ENCODE measurements at regions not wholly inside any gene's neighbourhood (a gene's known extent, or its start where the extent isn't known, plus 50 kb on each side); places are given as distances from the start of the nearest gene placed in this dataset.
A peak's percentile ranks its signal among the peaks of the same experiment; 100 is the strongest.

DNA sequence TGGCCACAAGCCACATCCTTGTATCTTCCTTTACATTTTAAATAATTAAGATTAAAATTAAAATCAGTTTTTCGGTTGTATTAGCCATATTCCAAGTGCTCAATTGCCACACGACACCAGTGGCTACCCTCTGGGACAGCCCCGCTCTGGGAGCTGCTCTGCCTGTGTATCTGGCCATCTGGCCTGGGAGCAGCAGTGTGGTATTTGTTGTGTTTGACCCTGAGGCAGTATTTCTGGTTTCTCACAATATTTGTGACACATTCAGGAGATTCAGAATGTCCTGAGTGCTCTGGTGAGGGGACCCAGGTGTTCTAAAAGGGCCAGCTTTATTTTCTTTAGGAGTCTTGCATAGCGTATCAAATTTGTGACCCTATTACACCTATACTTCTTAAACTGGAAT is 179.0 kb downstream of the SUCLA2 start:
- no peak for DNase-seq

DNA sequence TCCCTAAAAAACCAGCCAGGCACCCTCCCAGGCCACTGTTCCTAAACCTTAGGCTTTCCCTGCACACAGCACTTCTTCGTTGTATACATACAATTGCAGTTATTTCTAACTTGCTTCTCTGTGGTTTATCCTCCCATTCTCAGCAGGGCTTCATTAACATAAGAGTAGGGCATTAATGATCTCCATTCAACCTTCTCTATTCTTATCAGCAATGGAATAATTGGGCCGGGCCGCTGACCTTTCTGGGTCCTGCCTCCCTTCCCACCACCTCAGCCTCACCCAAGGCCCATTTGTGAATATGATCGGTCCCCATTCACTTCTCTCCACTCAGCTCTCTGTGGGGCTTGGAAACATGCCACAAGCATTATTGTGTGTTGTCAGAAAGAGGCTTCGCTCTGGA is 184.2 kb downstream of the SUCLA2 start:
- DNase-seq = peak; percentile 1

DNA sequence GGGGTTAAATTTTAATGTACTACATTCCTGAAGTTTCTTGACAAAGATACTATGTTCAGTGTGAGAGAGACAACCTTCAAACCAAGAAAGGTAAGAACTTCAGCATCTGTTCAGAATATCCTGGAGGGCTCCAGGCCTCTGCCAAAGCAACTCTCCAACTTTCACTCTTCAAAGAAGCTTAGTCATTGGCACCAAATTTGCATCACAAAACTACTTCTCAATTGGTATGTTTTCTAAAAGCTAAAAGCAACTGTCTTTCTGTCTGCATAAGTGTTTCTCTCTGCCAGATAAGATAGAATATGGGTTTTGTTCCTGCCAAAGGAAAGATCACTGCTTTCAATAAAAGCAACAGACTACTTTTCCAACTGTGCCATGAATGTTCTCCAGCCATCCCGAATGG is 187.4 kb downstream of the SUCLA2 start:
- DNase-seq = no peak

DNA sequence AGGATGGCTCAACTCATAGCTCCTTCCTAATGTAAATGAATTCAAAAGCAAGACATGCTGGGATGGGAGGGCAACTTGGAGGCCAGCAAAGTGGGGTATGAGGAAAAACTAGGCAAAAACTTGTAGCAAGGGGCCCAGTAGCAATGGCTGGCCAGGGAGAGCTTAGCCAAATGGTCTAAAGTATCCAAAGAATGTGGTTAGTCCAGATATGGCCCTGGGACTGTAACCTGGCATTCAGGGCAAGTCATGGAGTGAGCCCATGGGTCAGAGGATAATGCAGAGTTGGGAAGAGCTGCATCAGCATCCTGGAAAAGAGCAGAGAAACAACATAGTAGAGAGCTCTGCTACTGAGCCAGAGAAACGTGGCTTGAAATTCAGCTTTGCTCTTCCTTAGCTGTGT is 191.7 kb downstream of the SUCLA2 start:
- no peak for DNase-seq

DNA sequence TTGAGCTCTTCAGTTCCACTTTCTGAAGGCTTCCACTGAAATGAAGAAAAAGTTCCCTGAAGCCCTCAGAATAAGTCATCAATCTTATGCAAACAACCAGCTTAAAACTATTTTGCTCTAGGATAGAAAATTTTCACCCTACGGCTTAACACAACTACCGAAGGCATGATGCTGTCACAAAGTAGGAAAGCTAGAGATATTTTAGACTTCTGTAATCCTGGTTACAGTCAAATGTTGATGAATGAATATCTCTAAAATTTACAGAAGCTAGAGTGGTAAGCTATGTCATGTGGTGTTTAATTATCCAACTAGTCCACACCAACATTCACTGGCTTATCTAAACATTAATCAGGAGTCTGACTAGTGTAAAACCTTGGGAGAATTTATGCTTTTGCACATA is 197.9 kb downstream of the SUCLA2 start:
- DNase-seq = no peak

DNA sequence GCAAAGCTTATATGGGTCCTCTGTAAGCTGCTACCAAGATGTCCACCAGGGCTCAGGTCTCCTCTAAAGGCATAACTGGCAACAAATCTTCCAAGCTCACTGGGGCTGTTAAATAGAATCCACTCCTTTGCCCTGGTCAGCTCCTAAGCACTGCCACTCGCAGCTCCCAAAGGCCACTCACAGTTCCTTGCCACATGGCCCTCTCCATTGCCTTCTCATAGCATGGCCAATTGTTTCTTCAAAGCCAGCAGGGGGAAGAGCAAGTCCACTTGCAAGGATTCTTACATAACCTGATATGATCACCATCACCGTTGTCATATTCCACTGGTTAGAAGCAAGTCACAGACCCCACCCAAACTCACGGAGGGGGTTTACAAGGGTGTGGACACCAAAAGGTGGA is 199.5 kb downstream of the SUCLA2 start:
- no peak for DNase-seq

DNA sequence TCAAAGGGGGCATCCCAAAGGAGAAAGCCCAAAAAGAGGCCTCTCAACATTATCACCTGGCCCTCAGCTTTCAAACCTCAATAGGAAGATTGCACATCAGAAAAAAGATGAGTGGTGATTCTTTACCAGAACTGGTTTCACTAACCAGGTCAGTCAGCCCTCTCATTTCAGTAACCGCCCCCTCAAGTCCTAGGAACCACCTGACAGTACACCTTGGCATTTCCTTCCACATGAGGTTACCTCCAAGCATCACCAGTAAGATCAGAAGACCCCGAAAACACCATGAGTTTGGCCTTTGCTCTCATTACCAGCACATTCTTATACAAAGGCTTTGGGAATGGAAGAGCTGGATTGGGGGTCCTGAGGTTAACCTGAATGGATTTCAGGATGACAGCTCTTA is 200.5 kb downstream of the SUCLA2 start:
- DNase-seq = no peak

DNA sequence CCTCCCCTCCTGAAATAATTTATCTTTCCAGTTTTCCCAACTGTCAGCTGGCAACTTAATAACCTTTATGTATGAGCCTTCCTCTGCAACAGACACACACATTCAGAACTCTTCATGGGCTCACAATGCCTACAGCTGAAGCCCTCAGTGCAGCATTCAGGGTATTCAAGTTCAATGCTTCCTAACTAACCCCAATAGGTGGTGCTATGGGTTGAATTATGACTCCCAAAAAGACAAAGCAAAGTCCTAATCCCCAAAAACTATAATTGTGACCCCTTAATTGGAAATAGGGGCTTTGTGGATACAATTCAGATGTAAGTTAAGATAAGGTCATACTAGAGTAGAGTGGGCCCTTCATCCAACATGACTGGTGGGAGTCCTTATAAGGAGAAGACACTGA is 202.2 kb downstream of the SUCLA2 start:
- DNase-seq = no peak

DNA sequence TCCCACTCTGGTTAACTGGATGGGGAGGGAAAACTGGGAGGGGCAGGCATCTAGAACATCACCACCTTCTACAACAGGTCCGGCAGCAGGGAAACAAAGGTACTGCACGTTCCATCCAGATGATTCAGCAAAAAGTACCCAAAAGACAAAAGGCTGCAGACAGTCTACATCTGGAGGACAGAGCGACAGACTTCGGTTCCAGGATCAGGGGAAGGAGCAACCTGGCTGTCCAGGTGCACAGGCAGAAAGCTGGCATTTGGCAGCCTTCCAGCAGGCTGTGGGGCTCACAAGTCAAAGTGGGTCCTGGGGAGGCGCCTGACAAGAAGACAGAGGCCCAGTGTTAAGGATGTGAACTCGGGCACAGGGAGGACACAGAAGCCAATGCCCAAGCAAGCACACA is 202.9 kb downstream of the SUCLA2 start:
- no peak for DNase-seq

DNA sequence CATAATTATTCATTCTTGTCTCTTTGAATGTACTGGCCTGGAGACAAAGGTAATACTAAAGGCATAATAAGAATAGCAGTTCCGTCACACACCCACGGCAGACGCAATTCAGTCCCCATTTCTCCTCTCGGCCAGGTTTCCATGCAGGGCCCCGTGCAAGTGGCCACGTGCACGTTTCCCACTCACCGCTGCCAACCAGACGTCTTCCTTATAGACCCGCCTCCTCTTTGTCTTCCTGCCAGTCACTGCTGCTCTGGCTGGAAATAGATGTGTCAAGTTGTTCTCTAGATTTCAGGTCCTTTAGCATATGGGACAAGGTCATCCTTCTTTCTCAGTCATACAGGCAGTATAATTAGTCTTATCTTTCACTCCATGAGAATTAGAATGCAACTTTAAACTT is 204.3 kb downstream of the SUCLA2 start:
- DNase-seq = no peak

DNA sequence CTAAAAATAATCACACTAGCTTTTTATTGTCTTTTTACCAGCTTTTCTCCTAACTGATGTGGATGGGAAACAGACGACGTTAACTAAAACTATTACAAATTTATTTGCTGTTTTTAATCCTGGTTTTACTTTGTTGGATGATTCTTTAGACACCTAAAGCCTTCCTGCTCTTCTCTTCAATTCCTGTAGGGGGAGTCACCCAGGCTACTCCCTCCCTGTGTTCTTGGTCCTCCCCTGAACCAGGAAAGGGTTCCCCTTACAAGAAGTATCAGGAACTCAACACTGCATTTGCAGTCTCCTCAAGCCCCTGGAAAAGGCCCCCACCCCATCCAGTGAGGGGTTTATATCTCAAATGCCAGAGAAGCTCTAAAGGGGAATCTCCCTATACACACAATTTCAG is 206.1 kb downstream of the SUCLA2 start:
- no peak for DNase-seq

DNA sequence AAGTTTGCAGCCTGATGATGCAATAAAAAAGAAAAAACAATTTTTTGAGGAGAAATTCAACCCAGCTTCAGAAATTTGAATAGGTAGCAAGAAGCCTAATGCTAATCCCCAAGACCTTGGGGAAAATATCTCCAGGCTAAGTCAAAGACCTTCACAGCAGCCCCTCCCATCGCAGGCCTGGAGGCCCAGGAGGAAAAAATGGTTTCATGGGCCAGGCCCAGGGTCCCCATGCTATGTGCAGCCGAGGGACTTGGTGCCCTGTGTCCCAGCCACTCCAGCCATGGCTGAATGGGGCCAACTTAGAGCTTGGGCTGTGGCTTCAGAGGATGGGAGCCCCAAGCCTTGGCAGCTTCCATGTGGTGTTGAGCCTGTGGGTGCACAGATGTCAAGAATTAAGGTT is 210.3 kb downstream of the SUCLA2 start:
- no peak for DNase-seq

DNA sequence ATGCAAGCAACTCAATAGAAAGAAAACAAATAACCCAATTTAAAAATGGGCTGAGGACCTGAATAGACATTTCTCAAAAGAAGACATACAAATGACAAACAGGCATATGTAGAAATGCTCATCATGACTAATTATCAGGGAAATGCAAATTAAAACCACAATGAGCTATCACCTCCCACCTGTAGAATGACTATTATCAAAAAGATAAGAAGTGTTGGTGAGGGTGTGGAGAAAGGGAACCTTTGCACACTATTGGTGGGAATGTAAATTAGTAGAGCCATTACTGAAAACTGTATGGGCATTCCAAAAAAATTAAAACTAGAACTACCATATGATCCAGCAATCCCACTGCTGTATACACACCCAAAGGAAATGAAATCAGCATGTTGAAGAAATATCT is 212.2 kb downstream of the SUCLA2 start:
- no peak for DNase-seq

DNA sequence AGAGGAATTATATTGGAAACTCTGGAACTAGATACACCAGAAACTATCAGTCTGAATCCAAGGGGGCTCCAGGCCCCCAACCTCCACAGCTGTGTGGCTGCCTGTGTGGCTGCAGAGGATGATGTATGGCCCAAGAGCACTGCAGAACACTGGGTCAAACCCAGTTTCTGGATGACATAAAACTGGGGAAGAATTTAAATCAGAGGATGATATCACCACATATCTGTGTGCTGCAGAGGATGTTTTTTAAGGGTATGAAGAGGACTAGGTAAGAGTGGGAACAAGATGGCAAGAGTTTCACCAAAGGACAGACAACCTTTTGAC is 226.4 kb downstream of the SUCLA2 start:
- no peak for DNase-seq

DNA sequence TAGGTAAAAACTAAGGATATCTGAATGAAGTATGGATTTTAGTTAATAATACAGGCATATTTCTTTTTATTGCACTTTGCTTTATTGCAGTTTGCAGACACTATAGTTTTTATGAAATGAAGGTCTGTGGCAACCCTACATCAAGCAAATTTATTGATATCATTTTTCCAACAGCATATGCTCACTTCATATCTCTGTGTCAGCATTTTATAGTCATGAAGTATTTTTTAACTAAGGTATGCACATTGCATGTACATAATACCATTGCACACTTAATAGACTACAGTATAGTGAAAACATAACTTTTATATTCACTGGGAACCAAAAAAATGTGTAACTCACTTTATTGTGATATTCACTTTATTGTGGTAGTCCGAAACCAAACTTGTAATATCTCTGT is 236.3 kb downstream of the SUCLA2 start:
- no peak for DNase-seq

DNA sequence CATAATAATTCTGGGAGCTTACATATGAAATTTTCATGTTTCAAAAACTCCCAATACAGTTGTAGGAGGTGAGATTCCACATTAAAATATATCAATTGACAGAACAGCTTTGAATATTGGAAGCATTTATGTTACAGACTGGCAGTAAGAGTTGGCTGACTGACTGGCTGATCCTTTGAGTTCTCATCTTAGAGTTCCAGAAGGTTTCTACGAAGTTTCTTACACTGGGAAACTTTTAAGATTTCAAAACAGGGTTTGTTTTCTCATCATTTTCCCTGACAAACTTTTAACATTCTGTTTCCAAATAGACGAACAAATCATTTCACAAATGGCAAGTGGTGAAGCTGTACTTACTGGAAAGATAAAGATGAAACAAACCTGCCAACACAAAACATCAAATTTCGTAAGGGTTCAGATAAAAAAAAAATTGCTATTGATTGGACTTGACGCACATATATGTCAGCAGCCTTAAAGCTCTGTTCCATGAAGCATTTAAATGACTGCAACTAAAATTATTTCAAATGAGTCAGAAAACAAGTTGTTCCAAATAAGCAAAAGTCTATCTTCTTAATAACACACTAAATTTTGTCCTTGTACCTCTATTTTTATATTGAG is 243.5 kb downstream of the SUCLA2 start:
- no peak for DNase-seq

DNA sequence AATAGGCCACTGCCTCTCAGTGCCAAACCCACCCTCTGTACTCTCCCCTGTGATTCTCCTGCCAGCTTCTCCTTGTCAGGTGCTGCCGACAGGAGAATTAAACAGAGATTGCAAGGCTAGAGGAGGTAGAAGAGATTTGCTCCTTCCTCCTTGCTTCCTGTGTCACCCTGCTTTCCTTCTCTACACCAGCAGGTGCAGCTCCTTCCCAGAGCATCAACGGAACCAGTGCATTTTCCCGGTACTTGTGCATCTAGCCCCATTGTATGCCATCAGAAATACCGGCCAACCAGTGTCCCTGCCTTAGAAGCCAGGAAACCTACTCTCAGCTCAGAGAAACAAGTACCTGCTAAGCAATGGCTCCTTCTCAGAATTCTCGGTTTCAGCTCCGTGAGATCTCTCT is 253.2 kb downstream of the SUCLA2 start:
- no peak for DNase-seq

DNA sequence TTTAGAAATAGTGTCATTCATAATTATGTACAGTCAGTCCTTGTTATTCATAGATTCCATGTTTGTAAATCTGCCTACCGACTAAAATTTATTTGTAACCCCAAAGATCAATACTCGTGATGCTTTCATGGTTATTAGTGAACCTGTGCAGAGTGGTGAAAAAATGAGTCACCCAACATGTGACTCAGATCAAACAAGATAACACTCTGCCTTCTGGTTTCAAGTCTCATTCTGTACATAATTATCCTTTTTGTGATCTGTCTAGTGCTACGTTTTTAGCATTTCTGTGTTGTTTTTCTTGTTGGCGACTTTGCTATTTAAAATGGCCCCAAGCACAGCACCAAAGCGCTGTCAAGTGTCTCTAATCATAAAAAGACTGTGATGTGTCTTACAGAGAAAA is 274.7 kb downstream of the SUCLA2 start:
- DNase-seq = no peak

DNA sequence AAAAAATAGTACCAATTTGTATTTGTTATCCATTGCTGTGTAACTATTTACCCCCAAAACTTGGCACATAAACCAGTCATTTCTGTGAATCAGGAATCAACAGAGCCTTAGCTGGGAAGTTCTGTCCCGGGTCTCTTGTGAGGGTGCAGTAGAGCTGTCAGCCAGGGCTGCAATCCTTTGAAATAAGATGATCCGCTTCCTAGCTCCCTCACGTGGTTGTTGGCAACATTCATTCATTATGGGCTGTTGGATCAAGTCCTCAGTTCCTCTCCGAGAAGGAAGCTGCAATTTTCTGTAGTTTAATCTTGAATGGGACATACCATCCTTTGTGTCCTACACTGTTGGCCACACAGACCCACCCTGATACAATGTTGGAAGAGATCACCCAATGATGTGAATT is 277.2 kb downstream of the SUCLA2 start:
- no peak for DNase-seq

DNA sequence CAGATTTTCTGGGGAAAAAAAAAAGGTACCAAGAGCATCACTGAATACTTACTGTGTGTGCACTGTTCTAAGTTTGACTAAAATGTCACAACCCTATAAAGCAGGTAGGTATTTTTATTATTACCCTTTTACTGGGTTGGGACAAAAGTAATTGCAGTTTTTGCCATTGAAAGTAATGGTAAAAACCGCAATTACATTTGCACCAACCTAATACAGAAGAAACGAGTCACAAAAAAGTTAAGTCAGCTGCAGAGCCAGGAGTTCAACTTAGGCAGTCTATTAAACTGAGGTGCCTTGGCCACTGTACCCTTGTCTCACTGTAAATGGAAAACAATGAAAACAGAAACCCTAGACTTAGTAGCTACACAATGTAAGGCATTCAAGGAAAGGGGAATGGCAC is 281.9 kb downstream of the SUCLA2 start:
- DNase-seq = no peak

DNA sequence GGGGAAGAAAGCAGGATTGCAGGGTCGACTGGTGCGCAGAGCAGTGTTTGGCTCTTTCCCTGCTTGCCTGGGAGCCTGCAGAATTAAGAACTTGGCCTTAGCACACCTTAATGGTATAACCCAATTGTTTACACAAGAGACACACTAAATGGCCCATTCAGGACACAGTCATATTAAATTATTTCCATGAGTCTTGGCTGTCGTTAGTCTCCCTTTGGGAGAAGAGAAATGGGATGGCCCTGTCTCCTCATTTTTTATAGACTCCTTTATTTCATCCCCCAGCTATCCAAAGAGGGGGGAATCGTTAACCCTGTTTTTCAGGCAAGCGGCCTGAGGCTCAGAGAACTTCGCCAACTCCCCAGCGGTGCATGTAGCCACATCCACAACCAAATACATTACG is 282.5 kb downstream of the SUCLA2 start:
- no peak for DNase-seq

DNA sequence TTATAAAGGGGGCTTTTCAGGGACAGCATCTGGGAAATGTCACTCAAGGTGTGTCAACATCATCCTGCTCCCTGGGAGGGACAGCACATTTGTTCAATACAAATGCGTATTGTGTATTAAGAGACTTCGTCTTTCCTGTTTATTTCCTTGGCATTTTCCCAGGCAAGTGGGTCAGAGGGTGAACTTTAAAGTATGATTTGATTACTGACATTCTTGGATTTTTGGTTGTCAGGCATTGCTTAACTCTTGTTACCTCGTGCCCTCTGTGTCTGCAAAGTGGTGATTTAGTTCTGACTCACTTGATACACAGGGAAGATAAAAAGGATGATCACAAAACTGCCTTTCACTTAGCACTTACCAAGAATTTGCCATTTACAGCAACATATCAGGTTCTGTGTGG is 292.7 kb downstream of the SUCLA2 start:
- DNase-seq = no peak

DNA sequence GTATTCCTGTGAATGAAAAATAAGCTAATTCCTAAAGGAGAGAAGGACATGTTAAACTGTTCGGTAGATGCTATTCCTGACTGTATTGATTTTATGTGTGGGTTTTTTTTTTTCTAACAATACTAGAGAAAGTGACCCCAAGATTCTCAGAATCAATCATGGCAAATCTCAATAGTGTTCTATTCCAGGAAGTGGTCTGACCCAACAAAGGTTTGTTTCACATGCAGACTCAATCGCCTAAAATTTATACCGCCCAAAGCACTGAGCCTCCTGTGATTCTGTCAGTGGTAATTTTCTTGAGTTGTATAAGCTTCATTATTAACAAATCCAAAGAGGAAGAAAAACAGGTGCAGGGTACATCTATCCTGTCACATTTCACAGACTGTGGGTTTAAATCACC is 293.7 kb downstream of the SUCLA2 start:
- DNase-seq = no peak

DNA sequence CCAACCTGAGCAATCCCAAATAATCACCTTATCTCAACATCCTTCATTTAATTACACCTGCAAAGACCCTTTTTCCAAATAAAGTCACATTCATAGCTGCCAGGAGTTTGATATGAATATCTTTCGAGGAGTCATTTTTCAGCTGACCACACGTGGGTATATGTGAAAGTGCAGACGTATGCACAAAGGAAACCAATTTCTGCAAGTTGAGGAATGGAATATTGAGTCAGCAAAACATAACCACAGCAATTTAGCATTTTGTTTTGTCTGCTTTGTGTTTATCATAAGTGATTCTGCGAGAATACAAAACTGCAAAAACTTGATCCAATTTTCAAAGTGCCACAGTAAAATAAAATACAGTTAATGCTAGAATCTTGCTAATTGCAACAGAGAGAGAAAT is 295.9 kb downstream of the SUCLA2 start:
- no peak for DNase-seq

DNA sequence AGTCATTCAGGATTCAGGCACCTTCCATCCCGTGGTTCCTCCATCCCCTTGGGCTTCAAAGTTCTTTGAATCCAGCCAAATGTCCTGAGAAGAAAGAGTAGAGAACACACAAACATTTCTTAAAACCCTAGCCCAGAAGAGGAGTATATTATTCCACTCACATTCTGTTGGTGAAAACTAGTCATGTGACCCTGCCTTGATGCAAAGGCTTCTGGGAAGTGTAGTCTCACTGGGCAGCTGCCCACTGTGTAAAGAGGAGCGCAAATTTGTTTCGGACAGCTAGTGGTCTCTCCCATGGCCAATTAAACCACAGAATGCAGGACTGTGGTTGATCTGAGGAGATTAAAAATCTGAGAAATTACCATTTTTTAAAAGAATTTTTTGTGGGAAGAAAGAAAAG is 304.4 kb downstream of the SUCLA2 start:
- DNase-seq = no peak

DNA sequence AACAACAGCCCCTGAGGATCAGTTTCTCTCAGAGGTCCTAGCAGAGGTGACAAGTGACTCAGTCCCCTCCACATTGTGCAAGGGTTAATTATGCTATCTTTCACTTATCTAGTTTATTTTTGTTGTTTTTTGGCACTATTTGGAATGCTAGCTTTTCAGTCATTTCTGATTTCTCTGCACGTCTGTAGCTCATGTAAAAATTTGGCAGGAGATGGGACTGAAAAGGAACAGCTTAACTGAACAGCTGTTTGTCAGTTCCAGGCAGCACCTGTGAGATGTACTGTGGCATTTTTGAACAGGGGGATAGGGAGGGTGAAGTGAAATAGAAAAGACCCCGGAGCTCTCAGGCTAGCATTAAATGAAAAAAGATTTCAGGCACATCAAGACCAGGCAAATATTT is 313.5 kb downstream of the SUCLA2 start:
- no peak for DNase-seq
